ENCODE measurements at regions not wholly inside any gene's neighbourhood (a gene's known extent, or its start where the extent isn't known, plus 50 kb on each side); places are given as distances from the start of the nearest gene placed in this dataset.
A peak's percentile ranks its signal among the peaks of the same experiment; 100 is the strongest.

GRCh38 chr5:110073534-110073933 is 383.8 kb downstream of the MAN2A1 start:
- no peak for DNase-seq (ENCODE audit: low spot score)

- no peak for DNase-seq (ENCODE audit: low spot score)
These were observed 385.9 kb downstream of the MAN2A1 start for GRCh38 chr5:110075656-110076055.

GRCh38 chr5:110077147-110077546 is 387.4 kb downstream of the MAN2A1 start:
- no peak for DNase-seq (ENCODE audit: low spot score)

- no peak for DNase-seq (ENCODE audit: low spot score)
These were observed 392.5 kb downstream of the MAN2A1 start for GRCh38 chr5:110082194-110082593.

- DNase-seq (ENCODE audit: low spot score): no peak
These were observed 393.1 kb downstream of the MAN2A1 start for GRCh38 chr5:110082863-110083262.

- DNase-seq (ENCODE audit: low spot score): no peak
These were observed 396.1 kb downstream of the MAN2A1 start for GRCh38 chr5:110085826-110086225.

GRCh38 chr5:110086658-110087388 is 397.1 kb downstream of the MAN2A1 start:
- DNase-seq (ENCODE audit: low spot score): peak; percentile 40

GRCh38 chr5:110087829-110088228 is 398.1 kb downstream of the MAN2A1 start:
- DNase-seq (ENCODE audit: low spot score): peak; percentile 25

- DNase-seq (ENCODE audit: low spot score): no peak
These were observed 399.1 kb downstream of the MAN2A1 start for GRCh38 chr5:110088676-110089436.

- no peak for DNase-seq (ENCODE audit: low spot score)
These were observed 403.4 kb downstream of the MAN2A1 start for GRCh38 chr5:110092955-110093785.

GRCh38 chr5:110094109-110094508 is 404.4 kb downstream of the MAN2A1 start:
- DNase-seq (ENCODE audit: low spot score): no peak

- DNase-seq (ENCODE audit: low spot score): peak; percentile 68
These were observed 404.8 kb downstream of the MAN2A1 start for GRCh38 chr5:110094548-110094947.

- DNase-seq (ENCODE audit: low spot score): peak; percentile 49
These were observed 406.7 kb downstream of the MAN2A1 start for GRCh38 chr5:110096419-110096818.

- no peak for DNase-seq (ENCODE audit: low spot score)
These were observed 409.8 kb downstream of the MAN2A1 start for GRCh38 chr5:110099572-110099971.

GRCh38 chr5:110103081-110103480 is 413.4 kb downstream of the MAN2A1 start:
- DNase-seq (ENCODE audit: low spot score): no peak

- no peak for DNase-seq (ENCODE audit: low spot score)
These were observed 414.5 kb downstream of the MAN2A1 start for GRCh38 chr5:110104060-110104725.

GRCh38 chr5:110104726-110105669 is 415.3 kb downstream of the MAN2A1 start:
- no peak for DNase-seq (ENCODE audit: low spot score)

- DNase-seq (ENCODE audit: low spot score): peak; percentile 24
These were observed 416.0 kb downstream of the MAN2A1 start for GRCh38 chr5:110105692-110106091.

GRCh38 chr5:110106750-110107149 is 417.0 kb downstream of the MAN2A1 start:
- no peak for DNase-seq (ENCODE audit: low spot score)

- DNase-seq (ENCODE audit: low spot score): no peak
These were observed 418.8 kb downstream of the MAN2A1 start for GRCh38 chr5:110108520-110108919.

- DNase-seq (ENCODE audit: low spot score): no peak
These were observed 419.9 kb downstream of the MAN2A1 start for GRCh38 chr5:110109667-110110066.

Data from pons (tissue), 1 donor.